Heart left ventricle (tissue), 16 donors: ENCODE measurements at regions not wholly inside any gene's neighbourhood (a gene's known extent, or its start where the extent isn't known, plus 50 kb on each side); places are given as distances from the start of the nearest gene placed in this dataset.
A peak's percentile ranks its signal among the peaks of the same experiment; 100 is the strongest.

ENCODE experiments used
- ATAC-seq, 4 donors: fragments of 200-7000 bp; cut with Tn5 transposase; one replicate each; pipeline ENCODE4 v1.9.1; 2020 to 2022; ENCODE audit warnings: moderate library complexity in 4 of 4, mild to moderate bottlenecking in 3 of 4, moderate number of reproducible peaks in 1 of 4
- DNase-seq, 5 donors: peaks; one replicate each; pipeline ENCODE4 v3.0.0-alpha.2; 2020
- H3K27ac ChIP-seq, 12 donors: fragments of 200-600 bp; sonication (generic) in 4 of 12; one replicate each; pipeline versions ENCODE4 v1.5.0 to v1.8.0; 2016 to 2022; ENCODE audit warnings: mild to moderate bottlenecking in 2 of 12
- H3K27me3 ChIP-seq, 9 donors: fragments of 200-600 bp; sonication (generic) in 2 of 9; one replicate each; pipeline versions ENCODE4 v1.5.1 to v1.8.0; 2016 to 2022; ENCODE audit warnings: mild to moderate bottlenecking in 3 of 9
- H3K36me3 ChIP-seq, 9 donors: fragments of 200-600 bp; sonication (generic) in 2 of 9; one replicate each; pipeline versions ENCODE4 v1.5.0 to v1.8.0; 2018 to 2022; ENCODE audit warnings: mild to moderate bottlenecking in 2 of 9
- H3K4me1 ChIP-seq, 12 donors: fragments of 200-600 bp; sonication (generic) in 4 of 12; one replicate each; pipeline versions ENCODE4 v1.5.0 to v1.8.0; 2016 to 2022; ENCODE audit warnings: mild to moderate bottlenecking in 3 of 12
- H3K4me3 ChIP-seq, 12 donors: fragments of 200-600 bp; sonication (generic) in 4 of 12; one replicate each; pipeline versions ENCODE4 v1.5.0 to v1.8.0; 2017 to 2022; ENCODE audit warnings: mild to moderate bottlenecking in 9 of 12, moderate library complexity in 4 of 12
- H3K9me3 ChIP-seq, 12 donors: fragments of 200-600 bp; sonication (generic) in 4 of 12; one replicate each; pipeline versions ENCODE4 v1.5.0 to v1.8.0; 2016 to 2022; ENCODE audit warnings: mild to moderate bottlenecking in 1 of 12
- CTCF ChIP-seq, 12 donors: fragments of 200-600 bp; sonication (generic) in 4 of 12; IDR thresholded peaks; one replicate each; pipeline versions ENCODE4 v1.5.0 to v1.8.0; 2018 to 2022; ENCODE audit warnings: antibody characterized with exemption in 12 of 12, mild to moderate bottlenecking in 5 of 12
- POLR2A ChIP-seq, 2 donors: fragments of 450-650 bp; IDR thresholded peaks; one replicate each; pipeline ENCODE4 v1.6.1; 2017; ENCODE audit warnings: antibody characterized with exemption in 2 of 2, mild to moderate bottlenecking in 2 of 2, moderate library complexity in 2 of 2
- WGBS, 4 donors: extraction: QIAGEN DNeasy Blood & Tissue Kit in 2 of 4; methylation state at CpG; one replicate each; pipeline versions ENCODE4 v1.1.5 to v1.1.7; 2013 to 2018; 5-methylcytosine and 5-hydroxymethylcytosine counted together
- intact Hi-C, 10 donors: fragments of 100-400 bp; cut with DNase I; formaldehyde crosslinking; loops; one replicate each; pipeline versions ENCODE4 v1.11.1 to v1.14.2; 2022
- donor health status: ischemic (EF 13 %, LVEDD 7.1; RV severe dilation, severe dysfunction).
- donor health status: healthy with polysubstance abuse.
- donor health status: DM: no; HTN: yes; CAD: no.
- donor health status: DM: no; HTN: no; CAD: no.
- donor health status: ischemic (EF 25% LVEDD 6.9; RV normal size, moderate dysfunction).
- donor health status: ischemic (EF 25% LVEDD 5.7; RV mildly dilated, moderate dysfunction).
- donor health status: healthy.
- donor health status: DM: yes; HTN: yes; CAD: no.
- donor health status: ischemic (EF 35%, LVEDD 5.7; RV mildly dilated, moderate dysfunction).
- donor health status: nonischemic (EF 11% LVEDD 7.7; RV severe dilation, severe dysfunction).
- donor health status: DM: yes; HTN: yes; CAD: no.
- donor health status: PGD.
- donor health status: ischemic (EF 29% LVEDD 5.4; RV normal size, mild dysfunction).
- donor health status: nonischemic (EF 23%, LVEDD 6.1; RV moderate dilation, normal function).

- ATAC-seq (no peak), DNase-seq (no peak)
- Histone ChIP-seq H3K9me3 (no peaks in the 10 kb centered on the region), H3K27me3 (peaks cover 0 to 9% (median 0%) of the 10 kb centered on the region in 9 donors), H3K27ac (no peak overlapping the region), H3K4me1 (peaks cover 0 to 15% (median 0%) of the 10 kb centered on the region in 12 donors), H3K36me3 (no peaks in the 10 kb centered on the region), H3K4me3 (no peak overlapping the region)
- no peak for TF ChIP-seq POLR2A (IDR thresholded peaks at IDR 0.05)
- no peak for TF ChIP-seq CTCF (IDR thresholded peaks at IDR 0.05)
- intact Hi-C loops = loop anchor here in 1 of 10 donors (10.0 kb wide), 1 partner anchor 73 kb away; no protein-coding TSS in a partner anchor
- WGBS, 4 donors = 70 to 89% (median 78%) methylated on average over 5 of the region's 5 CpGs
These were observed 79.2 kb downstream of the EFNB1 start for GRCh38 chrX:68908071-68908470.

- Histone ChIP-seq H3K4me3 (no peak overlapping the region), H3K36me3 (no peaks in the 10 kb centered on the region), H3K27ac (no peak overlapping the region), H3K4me1 (peaks cover 0 to 2% (median 0%) of the 10 kb centered on the region in 12 donors), H3K9me3 (no peaks in the 10 kb centered on the region), H3K27me3 (peaks cover 0 to 1% (median 0%) of the 10 kb centered on the region in 9 donors)
- TF ChIP-seq POLR2A (IDR thresholded peaks at IDR 0.05) (no peak), CTCF (IDR thresholded peaks at IDR 0.05) (no peak)
- intact Hi-C loops = loop anchor here in 1 of 10 donors (10.0 kb wide), 1 partner anchor 68 kb away; no protein-coding TSS in a partner anchor
- ATAC-seq (no peak), DNase-seq (no peak)
- 70 to 92% (median 82%) methylated on average over 6 to 9 of the region's 9 CpGs for WGBS, 4 donors
These were observed 74.1 kb downstream of the EFNB1 start for GRCh38 chrX:68902706-68903504.

GRCh38 chrX:68901519-68901918 is 72.7 kb downstream of the EFNB1 start:
- no peak for TF ChIP-seq CTCF (IDR thresholded peaks at IDR 0.05)
- TF ChIP-seq POLR2A (IDR thresholded peaks at IDR 0.05) = no peak
- H3K4me3 ChIP-seq = no peak overlapping the region
- no peaks in the 10 kb centered on the region for H3K36me3 ChIP-seq
- H3K27me3 ChIP-seq = no peaks in the 10 kb centered on the region
- intact Hi-C loops = loop anchor here in 1 of 10 donors (10.0 kb wide), 1 partner anchor 67 kb away; no protein-coding TSS in a partner anchor
- WGBS, 4 donors = 40 to 68% (median 51%) methylated on average over 3 of the region's 3 CpGs
- ATAC-seq = peak in 1 of 4 donors; percentile 47
- peaks cover 0 to 16% (median 0%) of the 10 kb centered on the region in 12 donors for H3K4me1 ChIP-seq
- no peak overlapping the region for H3K27ac ChIP-seq
- no peak for DNase-seq
- no peaks in the 10 kb centered on the region for H3K9me3 ChIP-seq

GRCh38 chrX:68898598-68898997 is 69.8 kb downstream of the EFNB1 start:
- peaks cover 0 to 39% (median 20%) of the 10 kb centered on the region in 12 donors for H3K4me1 ChIP-seq
- no peaks in the 10 kb centered on the region for H3K9me3 ChIP-seq
- WGBS, 4 donors = 86 to 96% (median 89%) methylated on average over 8 of the region's 8 CpGs
- no peaks in the 10 kb centered on the region for H3K36me3 ChIP-seq
- TF ChIP-seq POLR2A (IDR thresholded peaks at IDR 0.05) = no peak
- no peak for TF ChIP-seq CTCF (IDR thresholded peaks at IDR 0.05)
- no peak overlapping the region for H3K4me3 ChIP-seq
- DNase-seq (no peak), ATAC-seq (no peak)
- no peaks in the 10 kb centered on the region for H3K27me3 ChIP-seq
- intact Hi-C loops = loop anchor here in 6 of 10 donors (5.0 to 10.0 kb wide), 4 partner anchors 34 to 96 kb away; partner anchors contain the start of gene EFNB1 (in 1 of the 6)
- no peak overlapping the region for H3K27ac ChIP-seq
